GM18867 (cell line): ENCODE measurements at regions not wholly inside any gene's neighbourhood (a gene's known extent, or its start where the extent isn't known, plus 50 kb on each side); places are given as distances from the start of the nearest gene placed in this dataset.

Experiments used
- ATAC-seq: cut with Tn5 transposase; IDR thresholded peaks from one replicate; pipeline ENCODE4 v1.9.1; 2021; ENCODE audit warnings: mild to moderate bottlenecking, moderate library complexity; ENCODE audit not compliant: unreplicated experiment

DNA sequence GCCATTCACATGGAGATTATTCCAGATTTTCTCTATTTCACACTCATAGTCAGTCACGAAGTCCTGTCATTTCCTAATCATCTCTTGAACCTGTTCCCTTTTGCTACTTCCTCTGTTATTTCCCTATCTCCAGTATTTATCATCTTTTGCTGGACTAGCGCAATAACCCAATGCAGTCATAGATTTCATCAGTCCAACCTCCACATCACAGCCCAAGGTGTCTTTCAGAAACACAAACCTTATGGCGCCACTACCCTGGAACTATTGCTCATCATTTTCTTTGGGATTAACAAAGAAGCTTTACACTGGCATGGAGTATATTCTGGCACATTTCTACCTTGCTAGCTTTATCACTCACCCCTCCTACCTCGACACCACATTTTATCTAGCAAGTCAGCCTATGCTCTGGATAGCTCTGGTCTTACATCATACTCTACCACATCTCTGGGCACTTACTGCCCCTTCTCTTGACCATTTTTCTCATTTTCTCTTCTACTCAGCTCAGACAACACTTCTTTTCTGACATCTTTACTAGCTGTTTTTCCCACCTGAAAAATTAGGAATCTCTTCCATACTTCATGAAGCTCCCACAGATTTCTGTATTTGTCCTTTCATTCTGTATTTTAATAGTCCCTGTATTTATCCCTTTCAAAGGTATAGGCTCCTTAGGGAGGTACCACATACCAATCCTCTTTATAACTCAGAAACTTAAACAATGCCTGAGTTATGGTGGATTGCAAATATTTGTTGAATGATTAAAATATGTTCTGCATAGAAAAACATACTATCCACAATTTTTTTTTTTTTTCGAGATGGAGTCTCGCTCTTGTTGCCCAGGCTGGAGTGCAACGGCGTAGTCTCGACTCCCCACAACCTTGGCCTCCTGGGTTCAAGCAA lies 534.7 kb downstream of the KLF12 start:
- ATAC-seq = no peak

DNA sequence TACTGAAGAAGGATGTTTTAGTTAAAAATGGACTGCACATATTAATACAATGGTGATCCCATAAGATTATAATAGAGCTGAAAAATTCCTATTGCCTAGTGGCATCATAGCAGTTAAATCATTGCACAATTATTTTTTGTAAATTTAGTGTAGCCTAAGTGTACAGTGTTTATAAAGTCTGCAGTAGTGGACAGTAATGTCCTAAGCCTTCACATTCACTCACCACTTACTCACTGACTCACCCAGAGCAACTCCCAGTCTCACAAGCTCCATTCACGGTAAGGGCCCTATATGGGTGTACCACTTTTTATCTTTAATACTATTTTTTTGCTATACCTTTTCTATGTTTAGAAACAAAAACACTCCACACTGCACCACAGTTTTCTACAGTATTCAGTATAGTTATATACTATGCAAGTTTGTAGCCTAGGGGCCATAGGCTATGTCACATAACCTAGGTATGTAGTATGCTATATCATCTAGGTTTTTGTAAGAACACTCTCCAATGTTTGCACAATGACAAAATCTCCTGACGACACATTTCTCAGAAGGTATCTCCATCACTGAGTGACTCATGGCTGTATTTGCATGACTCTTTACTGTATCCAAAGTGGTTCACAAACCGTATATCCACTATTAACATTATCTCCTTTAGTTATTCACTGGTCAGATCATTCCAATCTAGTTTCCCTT lies 536.0 kb downstream of the KLF12 start:
- no peak for ATAC-seq

DNA sequence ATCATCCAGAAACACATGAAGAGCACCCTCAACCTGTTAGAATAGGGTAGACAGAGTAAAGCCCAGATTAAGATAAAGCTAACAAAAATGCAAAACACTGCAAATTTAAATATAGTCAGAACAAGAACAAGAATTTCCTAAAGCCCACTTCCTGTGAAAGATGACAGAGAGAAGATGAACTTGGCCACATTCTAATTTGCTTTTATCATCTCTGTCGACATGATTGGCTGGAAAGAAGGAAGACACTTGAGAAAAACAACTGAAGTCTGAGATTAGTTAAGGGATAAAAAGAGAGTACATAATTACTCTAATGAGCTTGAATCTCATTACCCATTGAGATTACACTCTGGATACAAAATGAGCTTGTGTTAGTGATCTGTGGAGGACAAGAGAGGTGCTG lies 537.6 kb downstream of the KLF5 start:
- no peak for ATAC-seq

DNA sequence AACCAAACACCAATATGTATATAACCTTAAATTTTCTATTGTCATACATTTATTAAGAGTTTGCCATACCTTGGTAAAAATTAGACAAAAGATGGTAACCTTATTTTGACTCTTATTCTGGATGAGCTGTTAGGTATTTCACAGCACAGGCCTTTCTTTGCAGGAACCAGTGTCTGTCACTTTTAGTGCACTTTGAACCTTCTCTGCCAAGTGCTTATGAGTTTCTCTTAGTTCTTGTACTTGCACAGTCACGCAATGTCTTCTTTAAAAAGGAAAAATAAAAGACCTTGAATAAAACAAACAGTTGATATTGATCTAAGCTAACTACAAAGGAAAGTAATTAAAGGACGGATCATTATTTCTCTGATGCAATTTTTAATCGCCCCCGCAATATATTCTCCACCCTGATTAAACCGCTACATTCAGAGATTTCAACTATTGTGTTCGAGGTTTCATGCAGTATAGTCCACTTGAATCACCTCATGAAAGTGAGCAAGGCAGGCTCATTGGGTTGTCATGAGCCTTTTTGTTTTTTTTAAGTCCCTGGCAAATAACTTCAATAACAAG lies 534.5 kb downstream of the KLF5 start:
- no peak for ATAC-seq

- no peak for ATAC-seq
Measured at GRCh38 chr13:73591861-73592260, 533.1 kb downstream of the KLF5 start.

GRCh38 chr13:73590795-73591194 lies 532.0 kb downstream of the KLF5 start:
- no peak for ATAC-seq

DNA sequence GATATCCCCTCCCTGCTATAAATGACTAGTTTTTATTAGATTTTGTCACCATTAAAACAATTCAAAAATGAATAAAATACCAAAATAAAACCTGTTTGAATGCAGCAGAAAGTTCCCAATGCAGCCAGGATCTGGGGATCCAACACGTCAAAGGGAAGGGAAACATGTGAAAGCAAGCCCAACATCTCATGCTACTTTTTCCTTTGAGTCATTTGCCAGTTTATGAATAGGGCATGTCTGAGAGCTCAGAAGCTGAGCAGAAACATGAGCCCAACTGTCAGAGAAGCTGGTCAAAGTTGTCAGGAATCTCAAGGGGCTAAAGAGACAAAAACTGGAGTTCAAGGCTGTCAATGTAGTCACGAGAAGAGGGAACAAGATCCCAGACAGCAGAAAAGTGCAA lies 526.4 kb downstream of the KLF5 start:
- ATAC-seq = no peak

DNA sequence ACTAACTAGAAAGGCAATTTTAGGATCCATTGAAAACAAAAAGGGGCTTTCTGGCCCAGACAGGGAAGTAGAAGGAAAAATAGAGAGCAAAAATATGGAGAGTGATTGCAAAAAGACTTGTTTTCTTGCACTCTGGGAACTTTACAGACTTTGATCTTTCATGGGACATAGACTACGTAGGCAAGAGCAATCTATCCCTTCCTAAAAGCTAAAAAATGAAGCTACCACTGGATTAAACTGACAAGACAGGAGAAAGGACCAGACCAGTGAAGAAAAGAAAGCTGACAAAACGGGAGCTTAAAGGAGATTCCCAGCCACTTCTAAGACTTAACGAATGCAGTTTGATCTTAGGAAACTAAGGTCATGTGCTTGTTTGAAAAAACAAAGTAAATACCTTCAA lies 524.5 kb downstream of the KLF5 start:
- ATAC-seq = no peak

- no peak for ATAC-seq
Measured at GRCh38 chr13:73580513-73581267, 521.9 kb downstream of the KLF5 start.

GRCh38 chr13:73579574-73580274 lies 520.9 kb downstream of the KLF5 start:
- no peak for ATAC-seq

DNA sequence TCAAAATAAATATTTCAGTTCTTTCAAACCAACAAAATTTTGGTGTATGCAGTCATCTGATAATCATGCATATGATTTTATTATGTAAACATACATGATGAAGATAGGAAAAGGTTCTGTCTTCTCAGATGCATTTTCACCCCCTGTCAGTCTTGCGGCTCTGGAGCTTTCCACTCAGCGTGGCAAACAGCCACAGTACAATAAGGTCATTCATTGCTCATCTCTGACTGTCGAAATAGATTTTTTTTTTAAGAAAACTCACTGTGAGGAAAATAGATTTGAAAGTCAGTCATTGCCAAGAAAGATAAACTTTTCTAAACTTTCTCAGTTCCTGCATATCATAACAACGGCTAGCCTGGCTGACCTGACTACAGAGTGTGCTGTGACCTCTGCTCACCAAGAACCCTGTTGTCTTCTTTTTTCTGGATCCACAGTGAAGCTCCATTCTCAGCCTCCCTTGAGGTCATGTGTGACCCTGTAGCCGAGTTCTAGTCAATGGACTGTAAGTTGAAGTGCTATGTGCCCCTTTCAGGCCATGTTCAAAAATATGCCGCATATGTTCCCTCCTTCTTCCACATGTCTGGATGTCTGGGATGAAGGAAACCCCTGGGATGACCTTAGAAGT lies 519.6 kb downstream of the KLF5 start:
- ATAC-seq = no peak

DNA sequence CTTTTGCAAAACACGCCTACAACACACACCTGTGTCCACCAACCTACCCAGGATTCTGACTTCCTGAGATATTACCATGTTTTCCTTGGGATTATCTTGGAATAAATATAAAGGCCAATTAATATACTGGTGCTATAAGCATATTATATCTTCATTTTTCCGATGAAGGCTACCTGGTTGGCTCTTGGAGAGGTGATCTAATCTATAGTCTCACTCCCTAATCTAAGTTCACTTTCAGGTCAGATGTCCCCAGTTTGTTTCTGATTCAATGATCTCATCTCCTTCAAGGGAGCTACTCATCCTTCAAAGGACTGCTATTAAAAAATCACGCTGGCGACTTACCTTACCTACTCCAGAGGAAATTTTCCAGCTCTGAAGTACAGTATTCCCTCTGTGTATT lies 517.5 kb downstream of the KLF5 start:
- no peak for ATAC-seq

- ATAC-seq = no peak
Measured at GRCh38 chr13:73572824-73573223, 514.0 kb downstream of the KLF5 start.

DNA sequence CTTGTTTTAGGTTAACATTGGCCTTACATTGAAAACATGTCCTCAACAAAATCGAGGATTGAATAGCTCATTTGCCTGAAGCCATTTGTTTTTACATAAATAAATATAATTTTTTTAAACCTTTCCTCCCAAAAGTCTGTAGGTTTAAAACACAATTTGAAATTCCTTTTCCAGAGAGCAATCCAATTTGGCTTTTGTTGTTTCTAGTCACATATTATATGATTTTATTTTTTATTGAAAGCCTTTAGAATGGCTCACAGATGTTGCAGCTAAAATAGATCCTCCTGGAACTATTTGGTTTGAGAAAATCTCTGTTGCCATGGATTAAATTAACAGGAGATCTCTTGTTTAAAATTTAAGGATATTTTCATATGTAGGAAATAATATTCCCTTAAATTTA lies 512.6 kb downstream of the KLF5 start:
- ATAC-seq = no peak

DNA sequence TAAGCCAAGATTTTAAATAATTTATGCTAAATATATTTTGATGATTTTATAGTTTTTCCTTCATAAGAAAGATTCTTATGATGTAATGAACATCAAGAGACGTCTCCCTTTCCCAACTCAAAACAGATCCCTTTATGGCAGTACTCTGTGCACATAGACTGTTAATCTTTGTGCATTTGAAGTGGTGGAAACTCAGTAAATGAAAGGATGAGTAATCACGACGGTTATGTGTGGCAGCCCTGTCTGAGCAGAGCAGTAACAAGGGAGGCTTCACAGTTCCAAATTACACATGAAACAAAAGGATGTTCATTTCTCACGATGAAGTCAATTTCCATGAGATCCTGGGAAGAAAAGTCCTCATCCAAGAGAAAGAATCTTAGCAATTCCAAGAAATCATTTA lies 498.1 kb downstream of the KLF5 start:
- ATAC-seq = no peak

DNA sequence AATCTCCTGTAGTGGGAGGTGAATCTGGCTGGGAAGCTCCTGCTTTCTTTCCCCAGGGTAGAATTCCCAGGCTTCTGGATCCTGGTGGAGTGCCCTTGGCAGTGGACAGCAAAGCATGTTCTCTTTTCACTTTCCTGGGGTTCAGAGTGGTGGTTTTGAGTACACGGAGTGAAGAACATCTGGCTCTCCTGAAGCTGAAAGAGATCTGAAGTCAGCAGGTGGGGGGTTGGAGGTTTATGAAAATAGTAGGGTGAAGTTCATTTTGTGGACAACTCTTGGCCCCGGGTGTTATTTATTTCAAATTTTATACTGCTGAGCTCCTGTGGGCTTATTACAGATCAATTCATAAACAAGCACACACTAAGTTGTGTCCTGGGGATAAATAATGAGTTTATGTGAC lies 497.3 kb downstream of the KLF5 start:
- ATAC-seq = no peak

DNA sequence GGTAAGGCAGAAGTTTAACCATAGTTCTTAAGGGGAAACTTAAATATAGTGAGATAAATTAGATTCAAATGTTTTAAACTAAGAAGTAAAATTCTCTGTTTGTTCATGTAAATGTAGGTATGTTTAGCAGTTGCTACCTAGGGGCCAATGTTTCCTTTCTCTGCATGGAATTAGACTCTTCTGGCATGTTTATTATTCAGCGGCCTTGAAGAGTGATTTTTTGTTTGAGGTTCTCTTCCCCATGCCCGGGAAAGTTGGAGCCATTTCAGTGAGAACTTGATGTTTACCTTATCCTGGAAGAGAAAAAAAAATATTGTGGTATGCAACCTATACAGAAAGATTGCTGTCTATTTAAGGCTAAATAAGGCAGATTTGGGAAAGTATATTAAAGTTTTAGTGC lies 492.9 kb downstream of the KLF5 start:
- ATAC-seq = no peak

DNA sequence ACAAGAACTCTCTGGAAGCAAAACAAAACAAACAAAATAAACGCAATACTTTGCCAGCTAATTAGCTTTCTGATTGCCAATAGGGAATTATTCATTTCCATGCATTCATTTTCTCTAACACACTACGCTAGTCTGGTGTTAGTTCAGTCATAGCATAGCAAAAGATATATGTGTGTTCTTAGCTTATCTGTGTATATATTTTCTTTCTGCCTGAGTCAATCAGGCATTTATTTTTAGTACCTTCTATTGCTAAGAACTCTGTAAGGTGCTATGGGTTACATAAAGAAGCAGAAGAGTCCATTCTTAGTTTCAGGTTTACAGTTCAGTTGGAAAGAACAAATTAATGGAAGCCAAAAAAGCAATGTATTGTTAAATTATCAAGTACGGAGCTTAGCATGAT lies 490.9 kb downstream of the KLF5 start:
- ATAC-seq = no peak

DNA sequence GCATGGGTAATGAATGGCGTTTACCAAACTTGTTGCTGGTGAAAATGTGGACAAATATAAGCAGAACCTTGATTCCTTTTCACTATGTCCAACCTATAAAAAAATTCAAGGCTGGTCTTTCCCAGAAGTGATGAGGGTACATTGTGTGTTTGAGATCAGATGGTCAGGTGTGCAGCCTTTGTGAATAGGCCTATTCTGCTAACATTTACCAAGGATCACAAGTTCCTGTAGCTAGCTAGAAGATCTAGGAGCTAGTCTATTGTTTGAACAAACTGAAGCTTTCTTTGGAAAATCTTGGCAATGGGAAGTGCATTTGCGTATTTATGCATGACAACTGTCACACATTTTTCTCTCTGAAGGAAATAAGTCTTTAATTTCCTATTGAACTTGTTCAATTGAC lies 489.6 kb downstream of the KLF5 start:
- ATAC-seq = no peak

GRCh38 chr13:73547239-73547638 lies 488.4 kb downstream of the KLF5 start:
- ATAC-seq = no peak
